GM19372 (cell line): ENCODE measurements at regions not wholly inside any gene's neighbourhood (a gene's known extent, or its start where the extent isn't known, plus 50 kb on each side); places are given as distances from the start of the nearest gene placed in this dataset.
A peak's percentile ranks its signal among the peaks of the same experiment; 100 is the strongest.

Experiments used
- ATAC-seq: cut with Tn5 transposase; IDR thresholded peaks from one replicate; pipeline ENCODE4 v1.9.1; 2021; ENCODE audit warnings: mild to moderate bottlenecking, low read depth, moderate library complexity; ENCODE audit not compliant: unreplicated experiment

GRCh38 chr21:18460979-18461378 lies 57.4 kb upstream of the TMPRSS15 start:
- ATAC-seq = no peak

- no peak for ATAC-seq
These were observed 58.2 kb upstream of the TMPRSS15 start for GRCh38 chr21:18461743-18462142.

- ATAC-seq = no peak
These were observed 64.1 kb upstream of the TMPRSS15 start for GRCh38 chr21:18467715-18468114.

GRCh38 chr21:18468790-18469189 lies 65.2 kb upstream of the TMPRSS15 start:
- peak; percentile 60 for ATAC-seq

GRCh38 chr21:18476639-18477038 lies 73.1 kb upstream of the TMPRSS15 start:
- no peak for ATAC-seq

GRCh38 chr21:18477043-18477442 lies 73.5 kb upstream of the TMPRSS15 start:
- ATAC-seq = no peak

GRCh38 chr21:18478513-18478912 lies 74.9 kb upstream of the TMPRSS15 start:
- no peak for ATAC-seq

GRCh38 chr21:18488252-18488651 lies 84.7 kb upstream of the TMPRSS15 start:
- ATAC-seq = no peak

GRCh38 chr21:18493422-18493821 lies 89.8 kb upstream of the TMPRSS15 start:
- ATAC-seq = no peak

- no peak for ATAC-seq
These were observed 91.9 kb upstream of the TMPRSS15 start for GRCh38 chr21:18495523-18495922.

- no peak for ATAC-seq
These were observed 94.8 kb upstream of the TMPRSS15 start for GRCh38 chr21:18498431-18498830.

- no peak for ATAC-seq
These were observed 96.3 kb upstream of the TMPRSS15 start for GRCh38 chr21:18499761-18500376.

GRCh38 chr21:18518054-18518481 lies 114.5 kb upstream of the TMPRSS15 start:
- ATAC-seq = no peak

GRCh38 chr21:18521204-18521603 lies 117.6 kb upstream of the TMPRSS15 start:
- no peak for ATAC-seq

GRCh38 chr21:18522181-18522972 lies 118.8 kb upstream of the TMPRSS15 start:
- ATAC-seq = no peak

- ATAC-seq = no peak
These were observed 120.7 kb upstream of the TMPRSS15 start for GRCh38 chr21:18524097-18524880.

- ATAC-seq = no peak
These were observed 125.7 kb upstream of the TMPRSS15 start for GRCh38 chr21:18529254-18529653.

- no peak for ATAC-seq
These were observed 138.5 kb upstream of the TMPRSS15 start for GRCh38 chr21:18542081-18542480.

GRCh38 chr21:18545908-18546307 lies 142.3 kb upstream of the TMPRSS15 start:
- ATAC-seq = no peak

GRCh38 chr21:18547347-18547746 lies 143.8 kb upstream of the TMPRSS15 start:
- no peak for ATAC-seq

GRCh38 chr21:18548249-18548648 lies 144.7 kb upstream of the TMPRSS15 start:
- ATAC-seq = no peak
